NCI-H1694 treated with DMSO at 0.1 percent for 48 hours (cell line): ENCODE measurements at regions not wholly inside any gene's neighbourhood (a gene's known extent, or its start where the extent isn't known, plus 50 kb on each side); places are given as distances from the start of the nearest gene placed in this dataset.

Source experiments
- DNase-seq: peaks from one replicate; lab custom pipeline; 2025; lab: John Stamatoyannopoulos, UW

DNA sequence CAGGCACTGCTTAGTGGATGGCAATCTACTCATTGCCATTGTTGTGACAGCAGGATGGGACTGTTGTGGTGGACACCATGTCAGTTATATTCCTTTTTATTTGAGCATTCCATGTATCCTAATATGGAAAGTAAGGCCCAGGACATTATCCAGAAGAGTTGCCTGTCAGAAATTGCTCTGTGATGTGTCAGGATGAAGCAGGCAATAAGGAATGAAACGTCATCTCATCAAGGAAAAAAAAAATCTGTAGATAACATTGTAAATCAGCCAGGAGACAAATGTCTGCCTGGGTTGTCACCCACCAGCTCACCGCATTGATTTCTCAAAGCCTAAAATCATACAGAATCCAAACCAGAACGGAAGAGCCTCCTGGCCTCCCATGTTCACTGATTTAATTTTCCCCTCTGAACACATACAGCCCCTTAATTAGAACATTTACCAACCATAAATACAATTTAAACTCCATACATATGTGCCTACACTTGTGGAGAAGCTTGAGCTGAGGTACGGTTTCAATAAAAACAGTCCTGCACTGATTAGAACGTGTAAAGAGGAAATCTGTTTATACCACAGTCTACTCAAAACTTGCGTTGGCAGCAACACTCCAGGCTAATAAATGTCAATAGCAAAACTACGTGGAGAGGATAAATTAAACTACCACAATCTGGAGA is 73.9 kb downstream of the FOXD1 start:
- DNase-seq, result no peak

DNA sequence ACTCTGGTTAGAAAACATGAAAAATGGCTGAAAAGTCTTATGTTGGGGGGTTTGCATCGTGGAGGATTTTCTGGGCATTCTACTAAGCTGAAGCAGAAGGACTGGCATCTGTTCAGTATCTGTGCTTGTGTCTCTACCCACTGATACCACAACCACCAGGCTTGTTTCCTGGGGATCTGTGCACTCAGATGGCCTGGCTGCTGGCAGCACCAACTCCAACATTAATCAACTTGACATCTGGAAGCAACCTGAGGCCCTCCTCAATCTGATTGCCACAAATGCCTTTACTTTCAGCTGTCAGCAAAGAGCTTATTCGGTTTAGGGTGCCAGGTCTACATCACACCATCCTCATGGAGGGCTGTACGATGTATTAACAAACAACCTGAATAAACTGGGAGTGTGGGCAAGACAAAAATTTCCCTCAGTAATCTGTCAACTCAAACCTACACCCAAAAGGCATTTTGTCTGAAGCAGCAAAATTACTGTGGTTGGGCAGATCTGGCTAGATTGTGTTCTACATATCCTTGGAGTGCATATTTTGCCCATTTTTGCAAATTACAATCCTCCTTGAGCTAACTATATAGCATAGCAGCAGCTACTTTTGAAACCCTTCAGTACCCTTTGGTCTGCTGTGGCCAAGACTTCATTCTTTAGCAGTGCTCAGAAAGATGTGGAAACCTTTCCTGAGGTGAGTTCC is 74.6 kb downstream of the FOXD1 start:
- no peak for DNase-seq

- no peak for DNase-seq
These were observed 77.7 kb downstream of the FOXD1 start for GRCh38 chr5:73370640-73371583.

GRCh38 chr5:73370095-73370494 is 78.5 kb downstream of the FOXD1 start:
- no peak for DNase-seq

- DNase-seq, result no peak
These were observed 79.3 kb downstream of the FOXD1 start for GRCh38 chr5:73369278-73369677.

GRCh38 chr5:73367650-73368049 is 80.9 kb downstream of the FOXD1 start:
- DNase-seq, result no peak

GRCh38 chr5:73365990-73366667 is 82.4 kb downstream of the FOXD1 start:
- no peak for DNase-seq

DNA sequence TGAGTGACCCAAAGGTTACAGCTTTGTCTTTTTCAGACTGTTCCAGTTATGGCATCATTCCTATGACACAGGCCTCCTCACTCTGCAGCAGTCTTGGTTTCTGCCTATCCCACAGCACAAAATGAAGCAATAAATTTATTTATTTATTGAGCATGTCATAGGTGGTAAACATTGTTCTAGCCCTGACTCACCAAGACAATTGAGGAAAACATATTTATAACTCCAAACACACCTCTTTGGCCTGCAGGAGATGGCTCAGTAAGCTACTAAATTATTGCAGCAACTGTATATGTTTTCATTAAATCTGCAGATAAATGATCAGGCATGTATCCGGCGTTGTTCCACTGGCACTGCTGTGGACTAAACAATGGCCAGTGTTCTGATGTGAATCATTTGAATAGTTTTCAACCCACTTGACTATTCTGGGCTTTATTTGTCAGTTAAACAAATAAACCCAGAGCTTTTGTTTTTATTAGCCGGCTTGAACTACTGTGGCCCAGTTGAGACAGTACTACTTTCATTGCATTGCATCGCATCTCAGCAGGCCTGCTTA is 83.2 kb downstream of the FOXD1 start:
- no peak for DNase-seq

DNA sequence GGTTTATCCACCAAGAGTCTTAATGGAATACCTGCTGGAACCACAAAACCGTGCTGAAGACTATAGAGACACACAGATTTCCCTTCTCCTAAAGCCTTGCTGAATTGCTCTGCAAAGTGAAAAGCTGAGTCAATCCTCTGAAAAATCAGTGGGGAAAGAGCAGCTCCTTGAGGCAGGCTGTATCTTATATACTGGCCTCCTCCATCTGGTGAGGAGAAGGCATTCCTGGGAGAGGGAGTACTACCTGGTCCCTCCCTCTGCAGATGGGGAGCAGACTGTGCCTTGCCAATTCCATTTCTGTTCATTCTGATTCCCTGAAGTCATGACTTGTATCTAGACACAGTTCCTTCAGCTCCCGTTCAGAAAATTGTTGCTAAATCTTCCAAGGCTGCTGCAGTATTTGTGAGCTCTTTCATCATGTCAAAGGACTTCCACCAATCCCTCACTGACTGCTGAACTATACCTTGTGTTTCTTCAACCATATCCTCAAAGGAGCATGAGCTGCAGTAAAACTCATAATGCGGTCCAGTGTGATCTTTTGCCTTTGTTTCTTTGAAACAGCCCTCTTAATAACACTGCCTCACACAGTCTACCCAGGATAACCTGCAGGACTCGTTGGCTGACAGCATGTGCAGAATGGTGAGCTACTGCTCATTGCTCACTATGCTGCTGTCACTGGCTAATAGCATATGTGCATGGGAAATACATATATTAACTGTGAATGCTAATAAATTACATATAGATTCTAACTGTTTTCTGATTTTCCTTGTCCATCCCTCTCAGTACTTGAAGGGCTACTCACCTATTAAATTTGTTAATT is 84.5 kb downstream of the FOXD1 start:
- DNase-seq, result no peak

GRCh38 chr5:73359395-73359794 is 89.2 kb downstream of the FOXD1 start:
- DNase-seq, result no peak

DNA sequence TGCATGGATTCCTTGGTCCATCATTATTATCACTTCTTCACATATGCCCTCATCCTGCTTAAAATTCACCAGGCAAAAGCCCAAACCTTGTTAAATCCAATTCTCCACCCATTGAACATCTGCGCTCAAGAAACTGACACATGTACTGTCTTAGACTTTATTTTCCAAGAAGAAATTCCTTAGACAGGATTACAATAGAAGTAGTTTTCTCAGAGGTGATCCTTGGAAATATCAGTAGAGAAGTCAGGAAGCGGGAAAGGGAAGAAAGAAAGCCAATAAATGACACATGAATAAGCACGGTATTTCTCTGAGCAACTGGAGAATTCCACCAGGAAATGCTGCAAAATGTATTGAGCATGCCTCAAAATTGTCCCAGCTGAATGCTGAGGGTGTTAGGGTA is 90.2 kb downstream of the FOXD1 start:
- DNase-seq, result no peak

DNA sequence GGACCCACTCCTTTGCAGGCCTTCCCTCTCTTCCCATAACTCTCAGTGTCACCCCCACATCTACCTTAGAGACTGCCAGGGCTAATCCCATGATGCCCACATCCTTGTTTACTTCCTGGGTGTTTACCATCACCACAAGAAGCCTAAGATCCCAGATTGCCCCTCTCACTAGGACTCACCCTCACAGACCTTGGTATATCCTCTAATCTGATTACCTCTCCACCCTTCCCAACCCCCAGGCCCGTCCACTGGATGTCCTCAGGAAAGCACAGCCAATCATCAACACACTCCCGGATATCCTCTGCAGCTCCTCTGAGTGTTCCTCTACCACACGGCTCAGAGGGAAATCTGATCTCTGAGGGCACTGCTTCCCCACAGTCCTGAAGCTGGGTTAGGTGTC is 91.0 kb downstream of the FOXD1 start:
- no peak for DNase-seq

DNA sequence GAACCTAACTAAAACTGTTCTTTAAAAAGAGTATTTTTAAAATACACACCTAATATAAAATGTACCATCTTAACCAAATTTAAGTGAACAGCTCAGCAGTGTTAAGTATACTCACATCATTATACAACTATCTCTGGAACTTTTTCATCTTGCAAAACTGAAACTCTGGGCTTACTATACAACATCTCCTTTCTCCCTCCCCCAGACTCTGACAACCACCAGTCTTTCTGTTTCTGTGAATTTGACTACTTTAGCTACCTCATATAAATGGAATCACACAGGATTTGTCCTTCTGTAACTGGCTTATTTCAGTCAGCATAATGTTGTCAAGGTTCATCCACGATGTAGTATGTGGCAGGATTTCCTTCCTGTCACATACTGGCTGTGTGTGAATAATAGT is 93.5 kb downstream of the FOXD1 start:
- DNase-seq, result no peak

DNA sequence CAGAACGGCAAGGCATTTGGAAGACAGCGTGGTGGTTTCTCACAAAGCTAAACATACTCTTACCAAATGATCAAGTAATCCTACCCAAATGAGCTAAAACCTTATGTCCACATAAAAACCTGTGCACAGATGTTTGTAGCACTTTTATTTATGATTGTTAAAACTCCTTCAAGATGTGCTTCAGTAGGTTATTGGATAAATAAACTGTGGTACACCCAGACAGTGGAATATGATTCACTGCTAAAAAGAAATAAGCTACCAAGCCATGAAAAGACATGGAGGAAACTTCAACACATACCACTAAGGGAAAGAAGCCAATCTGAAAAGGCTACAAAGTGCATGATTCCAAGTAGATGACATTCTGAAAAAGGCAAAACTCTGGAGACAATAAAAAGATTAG is 94.2 kb downstream of the FOXD1 start:
- DNase-seq, result no peak

GRCh38 chr5:73352649-73353230 is 95.8 kb downstream of the FOXD1 start:
- no peak for DNase-seq

GRCh38 chr5:73352243-73352642 is 96.3 kb downstream of the FOXD1 start:
- DNase-seq, result no peak

GRCh38 chr5:73351593-73351992 is 97.0 kb downstream of the FOXD1 start:
- DNase-seq, result no peak

GRCh38 chr5:73346878-73347408 is 101.6 kb downstream of the FOXD1 start:
- no peak for DNase-seq

- DNase-seq, result no peak
These were observed 103.7 kb downstream of the FOXD1 start for GRCh38 chr5:73344835-73345234.

DNA sequence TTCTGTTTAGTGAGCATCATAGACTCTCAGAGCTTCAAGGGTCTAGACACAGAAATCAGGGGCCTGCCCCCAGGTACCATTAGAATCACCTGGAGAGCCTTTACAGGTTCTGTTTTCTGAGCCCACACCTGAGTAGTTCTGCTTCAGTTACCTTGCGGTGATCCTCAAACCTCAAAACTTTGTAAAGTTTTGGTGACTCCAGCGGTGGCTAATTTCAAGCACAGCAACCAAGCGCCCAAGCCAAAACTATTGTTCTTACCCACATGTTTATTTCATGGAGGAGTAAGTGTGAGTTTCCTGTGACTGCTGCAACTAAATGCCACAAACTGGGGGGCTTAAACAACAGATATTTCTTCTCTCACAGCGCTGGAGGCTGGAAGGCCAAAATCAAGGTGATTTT is 108.9 kb downstream of the FOXD1 start:
- DNase-seq, result no peak
